ENCODE measurements at regions not wholly inside any gene's neighbourhood (a gene's known extent, or its start where the extent isn't known, plus 50 kb on each side); places are given as distances from the start of the nearest gene placed in this dataset.
A peak's percentile ranks its signal among the peaks of the same experiment; 100 is the strongest.

GRCh38 chr14:97185186-97185585, 388.0 kb downstream of the VRK1 start:
- Histone ChIP-seq H4K12ac (ENCODE audit: low read depth, low read length) (no peak overlapping the region), H3K36me3 (ENCODE audit: control insufficient read depth in 1 of 2, insufficient read depth in 2 of 2, low read length in 2 of 2) (no peaks in the 10 kb centered on the region), H4K91ac (ENCODE audit: low read depth, low read length) (no peak overlapping the region), H3K27me3 (ENCODE audit: insufficient read depth, low read length) (no peaks in the 10 kb centered on the region), H2BK12ac (ENCODE audit: low read length) (no peak overlapping the region), H3K4me2 (ENCODE audit: low read length) (no peak overlapping the region), H3K79me2 (ENCODE audit: control insufficient read depth, insufficient read depth, low read length, poor library complexity) (no peaks in the 10 kb centered on the region), H2BK5ac (ENCODE audit: low read depth, low read length, poor library complexity) (no peak overlapping the region), H3K9me3 (ENCODE audit: insufficient read depth, low read depth, low read length) (peaks cover 3% of the 10 kb centered on the region), H3K79me1 (ENCODE audit: low read length) (no peaks in the 10 kb centered on the region), H2AFZ (ENCODE audit: insufficient read depth, low read length, poor library complexity) (no peak overlapping the region), H3K23ac (ENCODE audit: low read length) (no peak overlapping the region), H3K4ac (ENCODE audit: low read depth, low read length) (no peak overlapping the region), H2AK5ac (ENCODE audit: low read length) (no peak overlapping the region), H3K14ac (ENCODE audit: low read length) (no peak overlapping the region), H3K4me1 (ENCODE audit: control insufficient read depth in 1 of 2, insufficient read depth in 2 of 2, low read length in 2 of 2) (peaks cover 0 to under 1% of the 10 kb centered on the region in 2 experiments), H3K9ac (ENCODE audit: low read length) (no peak overlapping the region), H3K4me3 (ENCODE audit: low read depth, low read length) (no peak overlapping the region), H3K18ac (ENCODE audit: low read length) (no peak overlapping the region), H2BK120ac (ENCODE audit: insufficient read depth, low read length, poor library complexity) (no peak overlapping the region), H3K27ac (ENCODE audit: low read depth, low read length) (no peak overlapping the region), H4K8ac (ENCODE audit: low read depth, low read length) (no peak overlapping the region)
- WGBS (ENCODE audit: extremely low coverage, insufficient coverage, insufficient read length): no CpG with 5 or more reads among the region's 6 CpGs
- peak in 1 of 2 donors; percentile 23 for DNase-seq

- Histone ChIP-seq H2AFZ (ENCODE audit: insufficient read depth, low read length, poor library complexity) (no peak overlapping the region), H3K9me3 (ENCODE audit: insufficient read depth, low read depth, low read length) (no peaks in the 10 kb centered on the region), H3K23ac (ENCODE audit: low read length) (no peak overlapping the region), H3K4ac (ENCODE audit: low read depth, low read length) (no peak overlapping the region), H4K8ac (ENCODE audit: low read depth, low read length) (no peak overlapping the region), H3K14ac (ENCODE audit: low read length) (no peak overlapping the region), H4K12ac (ENCODE audit: low read depth, low read length) (no peak overlapping the region), H3K4me3 (ENCODE audit: low read depth, low read length) (no peak overlapping the region), H3K79me1 (ENCODE audit: low read length) (no peaks in the 10 kb centered on the region), H2BK12ac (ENCODE audit: low read length) (no peak overlapping the region), H3K79me2 (ENCODE audit: control insufficient read depth, insufficient read depth, low read length, poor library complexity) (no peaks in the 10 kb centered on the region), H2BK5ac (ENCODE audit: low read depth, low read length, poor library complexity) (no peak overlapping the region), H4K91ac (ENCODE audit: low read depth, low read length) (no peak overlapping the region), H3K27ac (ENCODE audit: low read depth, low read length) (no peak overlapping the region), H2BK120ac (ENCODE audit: insufficient read depth, low read length, poor library complexity) (no peak overlapping the region), H3K9ac (ENCODE audit: low read length) (no peak overlapping the region), H3K18ac (ENCODE audit: low read length) (no peak overlapping the region), H3K36me3 (ENCODE audit: control insufficient read depth in 1 of 2, insufficient read depth in 2 of 2, low read length in 2 of 2) (no peaks in the 10 kb centered on the region), H2AK5ac (ENCODE audit: low read length) (no peak overlapping the region), H3K4me1 (ENCODE audit: control insufficient read depth in 1 of 2, insufficient read depth in 2 of 2, low read length in 2 of 2) (no peaks in the 10 kb centered on the region), H3K4me2 (ENCODE audit: low read length) (no peak overlapping the region), H3K27me3 (ENCODE audit: insufficient read depth, low read length) (no peaks in the 10 kb centered on the region)
- WGBS (ENCODE audit: extremely low coverage, insufficient coverage, insufficient read length): no CpG with 5 or more reads among the region's 2 CpGs
- DNase-seq: peak; percentile 60 to 62
Observed at GRCh38 chr14:97187916-97188315, 390.7 kb downstream of the VRK1 start.

GRCh38 chr14:97196336-97196735, 399.2 kb downstream of the VRK1 start:
- no CpG with 5 or more reads among the region's 4 CpGs for WGBS (ENCODE audit: extremely low coverage, insufficient coverage, insufficient read length)
- DNase-seq: no peak
- no peak overlapping the region for H3K4ac ChIP-seq (ENCODE audit: low read depth, low read length)
- no peaks in the 10 kb centered on the region for H3K79me1 ChIP-seq (ENCODE audit: low read length)
- H4K8ac ChIP-seq (ENCODE audit: low read depth, low read length): no peak overlapping the region
- H3K4me1 ChIP-seq (ENCODE audit: control insufficient read depth in 1 of 2, insufficient read depth in 2 of 2, low read length in 2 of 2): no peaks in the 10 kb centered on the region
- no peak overlapping the region for H2BK5ac ChIP-seq (ENCODE audit: low read depth, low read length, poor library complexity)
- H3K27me3 ChIP-seq (ENCODE audit: insufficient read depth, low read length): no peaks in the 10 kb centered on the region
- H4K12ac ChIP-seq (ENCODE audit: low read depth, low read length): no peak overlapping the region
- H2BK120ac ChIP-seq (ENCODE audit: insufficient read depth, low read length, poor library complexity): no peak overlapping the region
- no peak overlapping the region for H4K91ac ChIP-seq (ENCODE audit: low read depth, low read length)
- no peaks in the 10 kb centered on the region for H3K9me3 ChIP-seq (ENCODE audit: insufficient read depth, low read depth, low read length)
- H3K36me3 ChIP-seq (ENCODE audit: control insufficient read depth in 1 of 2, insufficient read depth in 2 of 2, low read length in 2 of 2): no peaks in the 10 kb centered on the region
- H3K27ac ChIP-seq (ENCODE audit: low read depth, low read length): no peak overlapping the region
- H3K9ac ChIP-seq (ENCODE audit: low read length): peak overlapping the region; percentile 47
- no peak overlapping the region for H2AK5ac ChIP-seq (ENCODE audit: low read length)
- H2BK12ac ChIP-seq (ENCODE audit: low read length): no peak overlapping the region
- H3K4me2 ChIP-seq (ENCODE audit: low read length): no peak overlapping the region
- no peak overlapping the region for H3K23ac ChIP-seq (ENCODE audit: low read length)
- no peak overlapping the region for H3K18ac ChIP-seq (ENCODE audit: low read length)
- no peak overlapping the region for H3K14ac ChIP-seq (ENCODE audit: low read length)
- H3K79me2 ChIP-seq (ENCODE audit: control insufficient read depth, insufficient read depth, low read length, poor library complexity): no peaks in the 10 kb centered on the region
- H2AFZ ChIP-seq (ENCODE audit: insufficient read depth, low read length, poor library complexity): no peak overlapping the region
- H3K4me3 ChIP-seq (ENCODE audit: low read depth, low read length): no peak overlapping the region

- H2AK5ac ChIP-seq (ENCODE audit: low read length): no peak overlapping the region
- no peak overlapping the region for H4K12ac ChIP-seq (ENCODE audit: low read depth, low read length)
- no peak overlapping the region for H2BK5ac ChIP-seq (ENCODE audit: low read depth, low read length, poor library complexity)
- no peaks in the 10 kb centered on the region for H3K36me3 ChIP-seq (ENCODE audit: control insufficient read depth in 1 of 2, insufficient read depth in 2 of 2, low read length in 2 of 2)
- no peak overlapping the region for H4K91ac ChIP-seq (ENCODE audit: low read depth, low read length)
- no peak overlapping the region for H2AFZ ChIP-seq (ENCODE audit: insufficient read depth, low read length, poor library complexity)
- no peak overlapping the region for H3K18ac ChIP-seq (ENCODE audit: low read length)
- H3K4me1 ChIP-seq (ENCODE audit: control insufficient read depth in 1 of 2, insufficient read depth in 2 of 2, low read length in 2 of 2): no peaks in the 10 kb centered on the region
- H3K9me3 ChIP-seq (ENCODE audit: insufficient read depth, low read depth, low read length): no peaks in the 10 kb centered on the region
- no peak overlapping the region for H3K27ac ChIP-seq (ENCODE audit: low read depth, low read length)
- no peak overlapping the region for H3K23ac ChIP-seq (ENCODE audit: low read length)
- H3K4me2 ChIP-seq (ENCODE audit: low read length): no peak overlapping the region
- no peak overlapping the region for H2BK120ac ChIP-seq (ENCODE audit: insufficient read depth, low read length, poor library complexity)
- no peak overlapping the region for H4K8ac ChIP-seq (ENCODE audit: low read depth, low read length)
- H3K9ac ChIP-seq (ENCODE audit: low read length): no peak overlapping the region
- no peak overlapping the region for H2BK12ac ChIP-seq (ENCODE audit: low read length)
- DNase-seq: no peak
- no peaks in the 10 kb centered on the region for H3K79me2 ChIP-seq (ENCODE audit: control insufficient read depth, insufficient read depth, low read length, poor library complexity)
- no peaks in the 10 kb centered on the region for H3K79me1 ChIP-seq (ENCODE audit: low read length)
- no peak overlapping the region for H3K4me3 ChIP-seq (ENCODE audit: low read depth, low read length)
- H3K4ac ChIP-seq (ENCODE audit: low read depth, low read length): no peak overlapping the region
- no peak overlapping the region for H3K14ac ChIP-seq (ENCODE audit: low read length)
- H3K27me3 ChIP-seq (ENCODE audit: insufficient read depth, low read length): no peaks in the 10 kb centered on the region
Observed at GRCh38 chr14:97198813-97199212, 401.6 kb downstream of the VRK1 start.
